T-helper 9 cell (primary cell): ENCODE measurements at regions not wholly inside any gene's neighbourhood (a gene's known extent, or its start where the extent isn't known, plus 50 kb on each side); places are given as distances from the start of the nearest gene placed in this dataset.

ENCODE experiments used
- DNase-seq: peaks from one replicate; pipeline ENCODE4 v3.0.0-alpha.2; 2020

DNA sequence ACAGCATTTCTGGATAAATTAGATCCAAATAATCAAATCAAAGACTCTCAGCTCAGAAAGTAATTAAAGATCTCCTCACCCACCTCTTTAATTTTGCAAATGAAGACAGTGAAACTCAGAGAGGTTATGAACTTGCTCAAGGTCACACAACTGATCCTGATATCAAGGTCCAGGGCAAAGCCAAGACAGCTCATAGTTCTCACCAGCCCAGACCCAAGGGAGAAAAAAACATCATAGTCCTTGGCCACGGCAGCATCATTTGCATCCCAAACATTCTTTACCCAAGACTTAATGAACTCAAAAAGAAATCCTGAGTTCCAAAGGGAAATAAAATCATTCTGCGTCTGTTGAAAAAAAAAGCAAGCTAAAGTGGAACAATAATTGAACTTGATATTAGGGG lies 112.1 kb downstream of the DAD1 start:
- no peak for DNase-seq

DNA sequence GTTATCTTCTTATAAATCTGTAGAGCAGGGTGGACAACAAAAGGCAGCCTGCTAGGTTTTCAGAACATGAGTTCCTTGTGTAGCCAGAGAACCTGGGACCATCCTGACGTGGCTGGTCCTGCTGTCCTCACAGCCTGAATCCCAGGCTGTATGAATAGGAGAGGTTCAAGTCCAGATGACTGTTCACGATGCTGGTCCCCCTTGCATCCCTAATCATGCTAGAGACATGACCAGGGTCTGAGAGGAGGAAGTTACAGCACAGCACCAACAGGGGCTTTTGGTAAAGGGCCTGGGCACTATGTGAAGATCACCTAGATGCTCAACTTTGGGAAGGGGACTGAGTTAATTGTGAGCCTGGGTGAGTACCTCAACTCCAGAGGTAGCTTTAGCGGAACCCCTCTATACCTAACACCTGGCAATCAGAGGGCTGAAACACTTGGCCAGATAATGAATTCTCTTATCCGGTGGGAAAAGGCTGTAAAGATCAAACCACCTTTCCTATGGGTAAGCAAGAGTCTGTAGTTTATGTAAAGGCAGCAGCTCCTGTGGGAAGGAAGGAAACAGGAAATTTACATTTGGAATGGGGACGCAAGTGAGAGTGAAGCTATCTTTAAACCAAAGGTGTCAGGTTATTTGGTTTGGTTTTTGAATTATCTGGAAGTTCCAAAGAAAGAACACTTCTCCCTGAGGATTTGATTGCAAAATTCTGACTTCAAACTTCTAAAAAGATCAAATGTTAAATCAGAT lies 112.8 kb downstream of the DAD1 start:
- DNase-seq: no peak

DNA sequence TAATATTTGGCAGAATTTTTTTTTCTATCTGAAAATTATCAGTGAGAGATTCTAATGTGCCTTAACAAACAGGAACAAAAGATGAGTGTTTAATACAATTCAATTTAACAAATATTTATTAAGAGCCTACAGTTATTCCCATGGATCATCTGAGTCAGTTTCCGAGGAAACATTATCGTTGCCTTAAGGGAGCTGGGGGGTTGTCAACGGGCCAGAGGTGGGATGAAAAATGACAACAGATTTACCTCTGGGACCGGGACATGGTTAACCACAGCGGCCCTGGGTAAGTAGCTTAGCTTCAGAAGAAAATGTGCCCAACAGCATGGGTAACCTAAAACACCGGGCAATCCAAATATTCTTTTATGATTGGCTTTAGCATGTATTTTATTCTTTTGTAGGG lies 113.6 kb downstream of the DAD1 start:
- DNase-seq: no peak

DNA sequence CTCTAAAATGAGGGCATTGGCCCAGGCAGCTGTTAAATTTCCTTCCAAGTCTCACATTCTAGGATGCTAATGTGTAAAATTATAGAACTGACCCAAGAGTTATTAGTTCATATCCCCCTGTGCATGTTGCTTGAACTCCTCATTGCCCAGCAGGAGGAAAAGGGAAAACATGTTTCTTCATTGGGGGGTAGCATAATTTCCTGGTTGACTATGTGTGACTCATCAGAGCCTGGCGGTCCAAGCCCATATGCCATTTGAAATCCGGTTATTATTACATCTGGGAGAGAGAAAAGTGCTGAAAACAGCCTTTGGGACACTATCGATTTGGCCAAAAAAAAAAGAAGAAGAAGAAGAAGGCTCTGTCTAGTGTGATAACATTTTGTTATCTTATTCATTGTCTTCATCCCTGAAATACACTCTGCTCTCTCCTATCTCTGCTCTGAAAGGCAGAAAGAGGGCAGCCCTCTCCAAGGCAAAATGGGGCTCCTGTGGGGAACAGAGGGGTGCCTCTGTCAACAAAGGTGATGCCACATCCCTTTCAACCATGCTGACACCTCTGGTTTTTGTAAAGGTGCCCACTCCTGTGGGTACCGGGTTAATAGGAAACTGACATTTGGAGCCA lies 114.2 kb downstream of the DAD1 start:
- no peak for DNase-seq

DNA sequence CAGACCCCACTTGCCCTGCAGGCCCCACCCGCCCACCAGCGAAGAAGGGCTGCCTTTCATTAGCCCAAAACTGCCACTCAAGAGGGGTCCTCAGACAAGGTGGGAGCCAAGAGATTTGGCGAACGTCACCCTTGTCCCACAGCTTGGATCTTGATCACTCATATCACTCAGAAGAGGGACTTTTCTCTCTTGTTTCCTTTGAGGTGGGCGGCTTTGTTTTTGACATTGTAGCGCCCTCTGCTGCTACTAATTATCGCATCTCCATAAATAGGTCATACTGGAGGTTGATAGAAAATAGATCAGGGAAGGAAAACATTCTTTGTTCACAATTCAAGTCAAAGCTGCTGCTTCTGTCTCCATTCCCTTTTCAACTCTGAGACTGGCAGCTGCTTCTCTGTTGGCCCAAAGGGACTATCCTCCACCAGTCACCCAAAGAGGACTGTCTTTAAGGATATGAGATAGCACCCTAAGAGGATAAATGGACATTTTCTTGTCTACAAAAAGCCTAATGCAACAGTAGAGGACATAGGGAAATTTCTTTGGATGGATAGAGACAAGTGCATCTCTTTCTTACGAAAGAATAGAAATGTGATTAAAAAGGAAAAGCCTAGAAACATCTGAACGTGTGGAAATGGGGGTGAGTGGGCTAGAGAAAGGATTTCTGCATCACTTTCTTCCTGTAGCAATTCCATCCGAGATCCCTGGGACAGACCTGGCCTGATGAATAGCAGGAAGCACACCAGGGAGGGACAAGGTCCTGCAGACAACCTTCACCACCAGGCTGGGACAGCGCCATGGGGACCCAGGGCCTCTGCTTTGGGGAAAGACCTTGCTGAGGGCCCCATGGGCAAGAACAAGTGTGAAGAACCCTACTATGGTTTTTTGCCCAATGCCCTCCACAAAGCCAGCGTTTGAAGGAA lies 115.8 kb downstream of the DAD1 start:
- DNase-seq: no peak

DNA sequence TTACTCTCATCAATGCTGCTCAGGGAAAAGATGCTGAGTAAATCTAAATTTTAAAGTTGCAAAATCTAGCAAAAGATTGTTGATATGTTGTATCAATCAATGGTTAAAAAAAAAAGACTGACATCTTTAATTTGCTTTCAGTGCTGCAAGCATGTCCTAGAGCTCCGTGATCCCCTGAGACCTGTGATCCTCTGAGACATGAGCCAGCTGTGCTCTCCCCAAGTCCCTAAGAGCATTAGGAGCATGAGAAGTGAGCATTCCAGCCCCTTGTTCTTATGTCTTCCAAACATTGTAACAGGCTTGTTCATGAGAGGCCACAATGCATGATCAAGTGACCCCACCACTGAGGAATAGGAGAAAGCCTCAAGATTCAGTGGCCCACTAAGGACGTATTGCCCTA lies 116.6 kb downstream of the DAD1 start:
- no peak for DNase-seq

DNA sequence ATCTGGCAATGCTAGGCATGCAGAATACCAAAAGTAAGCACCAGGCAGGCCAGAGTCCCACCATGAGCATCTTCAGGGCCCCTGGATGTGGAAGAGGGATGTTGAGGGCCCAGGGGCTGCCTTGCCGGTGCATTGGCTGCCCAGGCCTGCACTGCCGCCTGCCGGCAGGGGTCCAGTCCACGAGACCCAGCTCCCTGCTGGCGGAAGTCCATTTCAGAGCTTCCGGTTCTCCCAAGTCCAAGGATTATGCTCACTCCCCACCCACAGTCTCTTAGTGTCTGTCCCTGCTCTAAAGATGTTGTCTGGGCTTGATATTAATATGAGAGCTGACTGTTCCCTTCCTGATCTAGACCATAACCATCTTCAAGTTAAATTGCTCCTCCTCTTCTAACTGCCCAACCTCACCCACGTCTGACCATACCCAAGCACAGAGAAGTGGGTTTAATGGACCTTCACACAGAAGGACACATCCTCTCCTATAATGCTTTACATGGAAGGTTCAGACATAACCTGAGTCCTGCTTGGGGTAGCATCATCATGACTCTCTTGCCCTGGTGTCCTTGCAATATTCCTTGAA lies 117.4 kb downstream of the DAD1 start:
- no peak for DNase-seq

DNA sequence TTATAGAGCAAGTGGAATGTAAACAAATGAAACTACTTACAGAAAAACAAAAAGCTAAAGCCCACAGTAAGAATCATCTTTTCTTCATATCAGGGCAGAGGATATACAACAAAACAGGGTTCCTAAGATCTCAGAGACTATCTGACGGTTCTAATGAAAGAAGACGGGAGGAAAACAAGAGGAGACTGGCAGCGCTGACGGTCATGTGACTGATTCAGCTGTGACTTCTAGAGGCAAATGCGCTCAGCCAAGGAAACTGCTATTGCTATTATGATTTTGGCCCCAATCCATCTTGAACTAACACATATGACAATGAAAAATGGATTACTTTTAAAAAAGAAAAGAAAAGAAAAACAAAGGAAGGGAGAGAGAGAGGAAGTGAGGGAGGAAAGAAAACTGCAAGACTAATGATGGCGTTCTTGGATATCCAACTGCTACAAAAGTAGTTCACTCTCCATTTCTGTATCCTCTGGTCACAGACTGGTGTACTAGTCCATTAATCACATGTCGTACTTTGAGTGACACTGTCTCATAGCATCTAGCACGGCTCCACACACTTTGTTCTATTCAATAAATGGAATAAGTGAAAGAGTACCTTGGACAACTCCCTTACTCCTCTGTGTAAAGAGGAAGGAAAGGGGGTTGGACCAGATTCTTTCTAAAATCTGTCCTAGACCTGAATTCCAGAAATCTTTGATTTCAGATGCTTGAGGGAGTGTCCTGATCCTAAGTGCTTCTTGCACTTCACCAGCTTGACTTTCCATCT lies 119.3 kb downstream of the DAD1 start:
- DNase-seq: no peak

DNA sequence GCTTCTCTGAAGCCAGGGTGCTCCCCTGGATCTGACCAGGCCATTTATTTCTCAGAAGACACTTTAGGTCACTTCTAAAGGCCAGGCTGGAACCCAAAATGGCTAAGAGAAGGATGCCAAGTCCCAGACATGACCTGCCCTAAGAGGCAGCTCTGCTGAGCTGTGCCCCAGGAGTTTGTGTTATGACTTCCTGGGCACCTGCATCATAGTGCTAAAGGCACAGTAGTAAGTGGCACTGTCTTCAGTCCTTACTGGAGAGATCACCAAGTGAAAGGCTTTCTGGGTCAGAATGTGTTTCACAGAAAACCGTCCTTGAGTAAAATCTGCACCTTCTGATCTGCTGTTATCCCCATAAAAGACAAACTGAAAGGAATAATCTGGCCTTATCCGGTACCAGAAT lies 120.2 kb downstream of the DAD1 start:
- DNase-seq: no peak

DNA sequence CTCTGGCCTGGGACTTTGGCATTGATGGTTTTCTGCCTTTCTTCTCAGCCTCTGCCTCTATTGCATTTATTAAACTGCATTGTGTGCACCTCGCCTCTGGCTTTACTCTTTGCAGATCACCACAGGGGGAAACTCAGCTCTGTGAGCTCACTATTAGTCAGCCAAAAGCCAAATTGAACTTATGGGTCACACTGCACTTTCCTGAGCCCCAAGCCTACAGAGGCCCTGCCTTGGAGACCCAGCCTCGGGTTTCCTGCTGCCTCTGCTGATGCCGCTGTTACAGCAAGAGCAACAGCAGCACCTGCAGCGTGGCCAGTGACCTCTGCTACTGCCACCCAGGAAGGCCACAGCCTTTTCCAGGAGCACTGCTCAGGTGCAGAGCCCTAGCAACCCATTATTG lies 122.5 kb downstream of the DAD1 start:
- no peak for DNase-seq

DNA sequence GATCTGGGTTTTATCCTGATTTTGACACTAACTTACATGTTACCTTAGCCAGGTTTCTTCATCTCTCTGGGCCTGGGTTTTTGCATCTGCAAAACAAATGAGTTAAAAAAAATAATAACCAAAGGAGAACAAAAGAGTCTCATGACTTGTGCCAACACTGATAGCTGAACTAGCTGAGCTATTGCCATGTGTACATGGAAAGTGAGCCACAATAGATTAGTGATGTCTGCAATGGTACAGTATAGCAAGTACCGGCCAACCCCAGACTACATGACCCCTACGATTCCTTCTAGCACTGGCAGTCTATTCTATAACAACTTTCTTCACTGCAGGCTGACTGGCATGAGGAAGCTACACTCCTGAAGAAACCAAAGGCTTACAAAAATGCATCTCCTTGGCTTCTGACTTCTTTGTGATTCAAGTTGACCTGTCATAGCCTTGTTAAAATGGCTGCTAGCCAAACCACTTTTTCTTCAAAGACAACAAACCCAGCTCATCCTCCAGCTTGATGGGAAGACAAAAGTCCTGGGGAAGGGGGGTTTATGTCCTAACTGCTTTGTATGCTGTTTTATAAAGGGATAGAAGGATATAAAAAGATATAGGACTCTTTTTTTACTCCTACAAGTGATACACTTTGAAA lies 123.7 kb downstream of the DAD1 start:
- no peak for DNase-seq

DNA sequence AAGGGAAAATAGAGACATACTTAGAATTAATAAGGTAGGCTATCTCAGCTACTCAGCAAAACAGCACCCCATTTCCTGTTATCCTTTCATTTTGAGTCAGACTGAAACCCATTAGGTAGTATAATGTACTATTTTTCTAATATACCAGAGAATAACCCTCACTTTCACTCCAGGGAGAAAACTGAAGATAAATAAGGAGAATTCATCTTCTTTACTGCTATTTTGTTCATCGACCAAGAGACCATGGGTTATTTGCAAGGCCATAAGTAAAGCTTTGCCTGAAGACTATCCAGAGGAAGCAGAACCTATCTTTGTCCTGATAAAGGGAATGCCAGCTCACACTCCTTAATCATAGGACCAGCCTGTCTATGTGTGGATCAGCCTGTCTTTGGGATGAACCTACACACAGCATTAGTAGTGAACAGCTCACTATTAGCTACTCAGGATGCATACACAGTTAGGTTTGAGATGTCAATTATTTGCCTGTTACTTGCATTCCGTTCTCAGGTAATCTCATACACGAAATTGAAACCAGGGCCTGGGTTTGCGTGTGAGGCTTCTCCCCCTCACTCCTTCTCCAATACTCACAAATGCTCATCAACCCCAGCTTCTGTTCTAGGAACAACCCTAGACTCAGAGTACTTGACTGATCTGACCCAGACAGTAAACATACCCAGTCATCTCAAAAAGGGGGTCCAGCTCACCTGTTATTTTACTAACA lies 124.4 kb downstream of the DAD1 start:
- no peak for DNase-seq

DNA sequence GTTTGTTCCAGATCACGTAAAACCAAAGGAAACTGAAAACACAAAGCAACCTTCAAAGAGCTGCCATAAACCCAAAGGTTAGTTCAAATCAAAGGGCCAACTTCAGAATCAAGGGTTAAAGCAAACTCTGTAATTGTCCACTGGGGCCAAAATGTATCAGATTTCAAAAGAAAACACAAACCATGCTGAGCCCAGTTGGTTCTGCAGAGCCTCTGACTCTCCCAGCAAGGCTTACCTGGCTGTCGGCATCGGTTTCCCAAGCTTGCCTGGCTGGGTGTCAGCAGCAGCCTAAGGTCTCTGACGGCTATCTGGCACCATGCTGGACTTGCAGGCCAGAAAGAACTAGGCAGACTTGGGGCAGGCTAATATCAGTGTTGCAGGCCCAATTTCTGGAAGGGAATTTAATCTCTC lies 125.3 kb downstream of the DAD1 start:
- no peak for DNase-seq

DNA sequence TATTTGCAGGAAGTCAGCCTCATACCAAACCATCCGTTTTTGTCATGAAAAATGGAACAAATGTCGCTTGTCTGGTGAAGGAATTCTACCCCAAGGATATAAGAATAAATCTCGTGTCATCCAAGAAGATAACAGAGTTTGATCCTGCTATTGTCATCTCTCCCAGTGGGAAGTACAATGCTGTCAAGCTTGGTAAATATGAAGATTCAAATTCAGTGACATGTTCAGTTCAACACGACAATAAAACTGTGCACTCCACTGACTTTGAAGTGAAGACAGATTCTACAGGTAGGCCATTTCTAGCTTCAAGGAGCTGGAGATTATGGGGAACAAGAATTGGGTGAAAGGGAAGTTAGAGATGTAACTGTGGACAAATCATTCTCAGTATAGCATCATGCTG lies 126.1 kb downstream of the DAD1 start:
- DNase-seq: no peak

DNA sequence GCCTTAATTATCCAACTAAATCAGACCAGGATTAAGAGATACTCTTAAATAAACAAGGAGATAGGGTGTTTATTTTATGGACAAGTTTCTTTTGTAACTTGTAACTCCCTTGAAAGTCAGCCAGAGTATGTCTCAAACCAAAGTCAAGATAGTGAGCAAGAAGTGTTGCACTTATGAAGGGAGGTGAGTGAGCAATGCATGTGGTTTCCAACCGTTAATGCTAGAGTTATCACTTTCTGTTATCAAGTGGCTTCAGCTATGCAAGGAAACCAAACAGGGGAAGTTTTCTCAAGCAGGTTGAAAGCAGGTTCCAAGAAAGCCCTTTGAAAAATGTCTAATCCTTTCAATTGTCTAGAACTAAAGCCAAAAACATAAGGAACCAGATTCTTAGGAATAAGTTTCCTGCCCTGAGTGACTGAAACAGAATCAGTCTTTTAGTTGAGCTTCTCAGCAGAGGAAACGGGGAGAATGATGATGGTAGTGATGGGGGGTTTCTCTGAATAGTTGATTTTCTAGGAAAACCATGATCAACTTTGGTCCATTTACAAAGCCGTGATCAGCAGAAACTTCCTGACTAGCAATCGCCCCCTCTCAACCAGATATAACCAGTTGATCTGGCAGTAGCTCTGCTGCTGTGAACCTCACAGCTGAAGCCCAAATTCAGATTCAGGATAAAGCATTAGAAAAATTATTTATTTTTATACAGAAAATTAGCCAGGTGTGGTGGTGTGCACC lies 128.4 kb downstream of the DAD1 start:
- no peak for DNase-seq

DNA sequence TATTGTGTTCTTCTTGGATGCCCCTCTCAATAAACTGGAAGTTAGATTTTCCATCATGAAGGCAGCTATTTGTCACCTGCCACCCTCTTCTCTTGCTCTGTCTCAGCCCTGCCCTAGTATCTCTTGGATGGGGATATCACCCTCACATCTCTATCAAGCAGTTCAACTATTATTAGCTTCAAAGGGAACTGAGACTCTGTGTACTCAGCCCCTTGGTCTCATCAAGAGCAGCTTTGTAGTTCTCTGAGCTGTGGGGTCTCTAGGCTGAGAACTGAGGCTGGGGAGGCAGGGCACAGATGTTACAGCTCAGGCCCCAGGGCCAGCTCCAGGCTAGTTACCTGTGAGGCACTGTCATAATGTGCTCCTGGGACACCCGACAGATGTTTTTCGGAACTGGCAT lies 130.3 kb downstream of the DAD1 start:
- no peak for DNase-seq

DNA sequence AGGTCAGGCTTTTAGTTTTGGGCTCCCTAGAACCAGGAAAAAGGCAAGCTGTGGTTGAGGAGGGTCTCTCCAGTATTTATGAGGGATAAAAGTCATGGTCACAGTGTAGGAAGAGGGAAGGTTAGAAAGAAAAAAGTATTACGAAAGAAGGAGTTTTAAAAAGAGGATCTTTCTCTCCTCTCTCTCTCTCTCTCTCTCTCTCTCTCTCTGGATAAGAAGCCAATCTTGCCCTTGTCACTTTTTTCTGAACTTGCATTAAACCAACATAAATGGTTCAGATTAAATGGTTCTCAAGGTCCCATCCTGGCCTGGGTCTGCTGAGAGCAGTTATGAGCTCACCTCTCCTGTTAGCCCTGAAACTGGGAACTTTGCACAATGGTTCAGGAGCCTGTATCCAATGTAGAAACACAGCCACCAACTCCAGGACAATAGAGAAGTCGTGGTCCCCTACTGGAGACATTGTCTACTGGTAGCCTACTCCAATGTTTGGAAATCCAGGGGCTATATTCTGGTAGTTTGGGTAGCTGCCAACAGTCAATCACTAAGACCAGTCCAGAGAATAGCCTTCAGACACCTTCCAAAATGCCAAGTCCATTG lies 131.9 kb downstream of the DAD1 start:
- DNase-seq: no peak

DNA sequence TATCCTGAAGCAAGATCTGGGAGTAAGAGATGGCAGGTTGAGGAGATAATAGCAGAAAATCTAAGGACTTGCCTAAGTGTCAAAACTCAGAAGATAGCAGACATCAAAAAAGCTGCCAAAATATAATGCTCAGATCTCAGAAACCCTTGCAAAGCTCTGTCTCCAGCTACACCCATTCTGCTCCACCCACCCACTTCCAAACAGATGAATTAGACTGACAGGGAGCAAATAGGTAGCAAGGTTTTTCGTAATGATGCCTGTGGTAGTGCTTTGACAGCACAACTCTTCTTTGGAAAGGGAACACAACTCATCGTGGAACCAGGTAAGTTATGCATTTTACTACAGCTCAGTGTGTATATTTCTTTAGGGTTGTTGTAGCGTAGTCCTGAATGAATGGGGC lies 132.6 kb downstream of the DAD1 start:
- DNase-seq: no peak

DNA sequence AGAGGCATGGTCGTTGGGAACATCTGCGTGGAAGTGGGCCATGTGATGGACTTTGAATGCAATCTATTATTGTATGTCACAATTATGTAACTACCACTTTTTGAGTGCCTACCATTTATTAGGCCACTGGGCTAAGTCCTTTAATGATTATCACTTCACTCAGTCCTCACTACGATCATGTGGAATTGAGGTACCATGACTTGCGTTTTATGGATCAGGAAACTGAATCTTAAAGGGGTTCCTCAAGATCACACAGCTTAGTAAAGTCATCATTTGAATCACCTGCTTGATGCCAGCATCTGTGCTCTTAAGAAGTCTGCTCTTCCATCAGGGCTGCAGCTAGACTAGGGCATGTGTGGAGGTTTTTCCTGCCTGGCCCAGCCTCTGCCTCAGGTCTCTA lies 136.7 kb downstream of the DAD1 start:
- no peak for DNase-seq

DNA sequence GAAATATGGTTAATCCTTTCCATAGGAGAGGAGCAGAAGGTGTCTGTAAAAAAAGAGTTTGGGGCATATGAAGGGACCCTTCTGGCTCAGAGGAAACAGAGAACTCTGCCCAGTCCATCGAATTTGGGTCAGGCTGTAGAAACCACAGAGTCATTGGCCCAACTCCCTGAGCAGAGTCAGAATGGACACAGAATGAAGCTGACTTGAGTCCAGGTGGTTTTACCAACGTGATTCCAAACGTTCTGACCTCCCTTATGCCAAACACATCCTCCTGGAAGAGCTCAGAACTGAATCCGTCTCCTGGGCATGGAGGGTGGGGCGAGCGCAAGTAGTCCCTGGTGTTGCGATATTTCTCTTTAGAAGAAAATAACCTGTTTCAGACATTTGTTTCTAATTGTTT lies 138.8 kb downstream of the DAD1 start:
- no peak for DNase-seq

DNA sequence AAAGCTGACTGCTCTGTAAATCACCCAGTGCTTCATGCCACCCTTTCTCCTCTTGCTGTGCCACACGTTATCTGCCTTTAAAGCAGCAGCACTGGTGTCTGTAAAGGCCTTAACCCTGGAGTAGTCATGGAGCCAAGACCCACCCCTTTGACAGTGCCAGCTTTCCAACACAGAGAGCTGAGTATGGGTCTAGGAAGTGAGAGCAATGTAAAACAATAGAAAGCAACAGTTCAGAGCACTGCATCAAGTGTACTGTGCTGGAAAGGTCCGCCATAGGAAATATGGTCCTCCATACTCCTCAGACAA lies 139.5 kb downstream of the DAD1 start:
- no peak for DNase-seq
